Adrenal gland (tissue), 9 donors: ENCODE measurements at regions not wholly inside any gene's neighbourhood (a gene's known extent, or its start where the extent isn't known, plus 50 kb on each side); places are given as distances from the start of the nearest gene placed in this dataset.
"Not testable (repeated sequence)": the region's sequence is repeated elsewhere in the genome, so short reads cannot be mapped to it uniquely, and the experiment has no call there.

Source experiments
- DNase-seq, 7 donors: peaks; one replicate each; pipeline ENCODE4 v3.0.0-alpha.2; 2019 to 2020
- H3K27ac ChIP-seq, 5 donors: fragments of 200-600 bp; sonication (generic) in 4 of 5; 1 replicate in 3 of 5; 2 replicates in 2 of 5; pipeline versions ENCODE4 v1.5.1 to v1.8.0; 2016 to 2020; ENCODE audit warnings: mild to moderate bottlenecking in 1 of 5
- H3K27me3 ChIP-seq: fragments of 200-600 bp; 2 replicates; pipeline ENCODE4 v1.8.0; 2021
- H3K36me3 ChIP-seq, 2 donors: fragments of 200-600 bp; replicated peaks in 1 of 2; 1 replicate in 1 of 2; 2 replicates in 1 of 2; pipeline versions ENCODE4 v1.5.1 to v1.8.0; 2018 to 2022
- H3K4me1 ChIP-seq, 2 donors: fragments of 200-600 bp; replicated peaks in 1 of 2; 1 replicate in 1 of 2; 2 replicates in 1 of 2; pipeline versions ENCODE4 v1.5.1 to v1.8.0; 2018 to 2021
- H3K4me3 ChIP-seq, 4 donors: fragments of 200-600 bp; sonication (generic) in 3 of 4; one replicate each; pipeline ENCODE4 v1.5.1; 2016 to 2018
- H3K9me3 ChIP-seq, 3 donors: fragments of 200-600 bp; sonication (generic) in 1 of 3; replicated peaks in 1 of 3; 1 replicate in 2 of 3; 2 replicates in 1 of 3; pipeline versions ENCODE4 v1.5.1 to v1.8.0; 2016 to 2021
- POLR2A ChIP-seq, 2 donors: fragments of 450-650 bp; IDR thresholded peaks; one replicate each; pipeline ENCODE4 v1.6.1; 2017; ENCODE audit warnings: antibody characterized with exemption in 2 of 2, mild to moderate bottlenecking in 2 of 2, moderate library complexity in 1 of 2
- WGBS, 4 donors: extraction: QIAGEN DNeasy Blood & Tissue Kit in 2 of 4; methylation state at CpG; one replicate each; pipeline versions ENCODE4 v1.1.5 to v1.1.7; 2013 to 2017; 5-methylcytosine and 5-hydroxymethylcytosine counted together
- intact Hi-C, 2 donors: fragments of 100-400 bp; cut with DNase I; formaldehyde crosslinking; loops; one replicate each; pipeline versions ENCODE4 v1.14.1 to v1.15.0; 2022 to 2023
- TF ChIP-seq, protein P1 (sequence below), 6 experiments: fragments of 450-650 bp in 4 of 6; fragments of 200-600 bp in 2 of 6; sonication (generic) in 1 of 6; IDR thresholded peaks; 1 replicate in 5 of 6; 2 replicates in 1 of 6; pipeline versions ENCODE4 v1.5.1 to v1.8.0; 2016 to 2021; ENCODE audit warnings: antibody characterized with exemption in 6 of 6, mild to moderate bottlenecking in 2 of 6, moderate library complexity in 1 of 6
- donor health status: healthy with polysubstance abuse.
- donor health status: Bipolar disorder and iron deficiency.
- donor health status: DM: yes; HTN: yes; CAD: no.
- donor health status: DM: no; HTN: no; CAD: no.
- donor health status: DM: no; HTN: no; CAD: no.

DNA sequence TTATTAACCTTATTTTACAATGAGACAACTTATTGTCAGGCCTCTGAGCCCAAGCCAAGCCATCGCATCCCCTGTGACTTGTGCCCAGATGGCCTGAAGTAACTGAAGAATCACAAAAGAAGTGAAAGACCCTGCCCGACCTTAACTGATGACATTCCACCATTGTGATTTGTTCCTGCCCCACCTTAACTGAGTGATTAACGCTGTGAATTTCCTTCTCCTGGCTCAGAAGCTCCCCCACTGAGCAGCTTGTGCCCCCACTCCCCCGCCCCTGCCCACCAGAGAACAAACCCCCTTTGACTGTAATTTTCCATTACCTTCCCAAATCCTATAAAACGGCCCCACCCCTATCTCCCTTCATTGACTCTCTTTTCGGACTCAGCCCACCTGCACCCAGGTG lies 224.0 kb upstream of the DUSP10 start:
- peaks cover 0 to 12% of the 10 kb centered on the region in 2 donors for H3K4me1 ChIP-seq
- H3K27me3 ChIP-seq, H3K27ac ChIP-seq, H3K9me3 ChIP-seq, H3K36me3 ChIP-seq, H3K4me3 ChIP-seq, DNase-seq, intact Hi-C loops: not testable (repeated sequence)
- 80 to 89% (median 84%) methylated on average over 6 of the region's 6 CpGs for WGBS, 4 donors

- DNase-seq: no peak
- WGBS, 4 donors: 90 to 95% (median 92%) methylated on average over 3 of the region's 3 CpGs
- Histone ChIP-seq H3K36me3 (no peaks in the 10 kb centered on the region), H3K4me1 (peaks cover 0 to 12% of the 10 kb centered on the region in 2 donors), H3K4me3 (no peak overlapping the region), H3K27ac (no peak overlapping the region), H3K9me3 (no peaks in the 10 kb centered on the region), H3K27me3 (no peaks in the 10 kb centered on the region)
- intact Hi-C loops: no loop called here
- TF ChIP-seq, protein P1, sequence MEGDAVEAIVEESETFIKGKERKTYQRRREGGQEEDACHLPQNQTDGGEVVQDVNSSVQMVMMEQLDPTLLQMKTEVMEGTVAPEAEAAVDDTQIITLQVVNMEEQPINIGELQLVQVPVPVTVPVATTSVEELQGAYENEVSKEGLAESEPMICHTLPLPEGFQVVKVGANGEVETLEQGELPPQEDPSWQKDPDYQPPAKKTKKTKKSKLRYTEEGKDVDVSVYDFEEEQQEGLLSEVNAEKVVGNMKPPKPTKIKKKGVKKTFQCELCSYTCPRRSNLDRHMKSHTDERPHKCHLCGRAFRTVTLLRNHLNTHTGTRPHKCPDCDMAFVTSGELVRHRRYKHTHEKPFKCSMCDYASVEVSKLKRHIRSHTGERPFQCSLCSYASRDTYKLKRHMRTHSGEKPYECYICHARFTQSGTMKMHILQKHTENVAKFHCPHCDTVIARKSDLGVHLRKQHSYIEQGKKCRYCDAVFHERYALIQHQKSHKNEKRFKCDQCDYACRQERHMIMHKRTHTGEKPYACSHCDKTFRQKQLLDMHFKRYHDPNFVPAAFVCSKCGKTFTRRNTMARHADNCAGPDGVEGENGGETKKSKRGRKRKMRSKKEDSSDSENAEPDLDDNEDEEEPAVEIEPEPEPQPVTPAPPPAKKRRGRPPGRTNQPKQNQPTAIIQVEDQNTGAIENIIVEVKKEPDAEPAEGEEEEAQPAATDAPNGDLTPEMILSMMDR (IDR thresholded peaks at IDR 0.05): no peak
- TF ChIP-seq POLR2A (IDR thresholded peaks at IDR 0.05): no peak
Observed at GRCh38 chr1:221965252-221965651, 223.4 kb upstream of the DUSP10 start.

DNA sequence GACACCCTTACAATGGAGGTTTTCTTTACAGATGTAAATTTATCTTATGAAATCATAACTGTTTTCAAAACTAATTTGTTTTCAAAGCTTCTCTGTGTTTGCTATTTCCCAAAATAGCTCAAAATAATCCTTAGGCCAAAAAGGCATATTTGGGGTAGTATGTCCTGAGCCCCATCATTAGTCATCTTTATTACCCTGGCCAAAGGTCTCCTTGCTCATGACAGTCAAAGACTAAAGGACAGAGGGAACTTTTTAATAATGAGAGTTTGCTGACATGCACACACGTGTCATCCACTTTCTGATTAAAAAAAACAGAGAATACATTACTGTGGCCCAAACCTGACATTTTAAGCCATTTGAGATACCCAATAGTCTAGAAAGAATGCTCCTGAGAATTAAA lies 221.9 kb upstream of the DUSP10 start:
- DNase-seq: no peak
- intact Hi-C loops: no loop called here
- Histone ChIP-seq H3K9me3 (no peaks in the 10 kb centered on the region), H3K4me1 (peaks cover 0 to 12% of the 10 kb centered on the region in 2 donors), H3K4me3 (no peak overlapping the region), H3K27me3 (no peaks in the 10 kb centered on the region), H3K27ac (no peak overlapping the region), H3K36me3 (no peaks in the 10 kb centered on the region)
- 61 to 74% (median 69%) methylated on average over 1 of the region's 1 CpG for WGBS, 4 donors
- no peak for TF ChIP-seq POLR2A (IDR thresholded peaks at IDR 0.05)
- TF ChIP-seq, protein P1 (IDR thresholded peaks at IDR 0.05): no peak

DNA sequence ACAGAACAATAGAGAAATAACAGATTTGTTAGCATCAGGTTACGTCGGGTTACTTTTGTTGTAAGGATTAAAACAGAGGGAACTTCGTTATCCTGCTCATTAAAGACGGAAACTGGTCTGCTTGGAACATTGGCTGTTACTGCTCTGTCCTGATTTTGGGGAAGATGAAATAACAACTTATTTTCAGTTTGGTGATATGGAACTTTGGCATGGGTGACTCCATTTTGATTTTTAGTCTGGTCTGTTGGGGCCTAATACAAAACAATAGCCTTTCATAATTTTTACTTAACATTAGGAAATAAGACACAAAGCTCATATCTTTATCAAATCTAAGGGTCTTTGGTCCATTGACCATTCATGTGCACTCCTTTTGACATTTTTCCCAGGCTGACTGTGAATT lies 220.5 kb upstream of the DUSP10 start:
- WGBS, 4 donors: 92 to 97% (median 94%) methylated on average over 4 of the region's 4 CpGs
- no peak for TF ChIP-seq POLR2A (IDR thresholded peaks at IDR 0.05)
- TF ChIP-seq, protein P1 (IDR thresholded peaks at IDR 0.05): no peak

DNA sequence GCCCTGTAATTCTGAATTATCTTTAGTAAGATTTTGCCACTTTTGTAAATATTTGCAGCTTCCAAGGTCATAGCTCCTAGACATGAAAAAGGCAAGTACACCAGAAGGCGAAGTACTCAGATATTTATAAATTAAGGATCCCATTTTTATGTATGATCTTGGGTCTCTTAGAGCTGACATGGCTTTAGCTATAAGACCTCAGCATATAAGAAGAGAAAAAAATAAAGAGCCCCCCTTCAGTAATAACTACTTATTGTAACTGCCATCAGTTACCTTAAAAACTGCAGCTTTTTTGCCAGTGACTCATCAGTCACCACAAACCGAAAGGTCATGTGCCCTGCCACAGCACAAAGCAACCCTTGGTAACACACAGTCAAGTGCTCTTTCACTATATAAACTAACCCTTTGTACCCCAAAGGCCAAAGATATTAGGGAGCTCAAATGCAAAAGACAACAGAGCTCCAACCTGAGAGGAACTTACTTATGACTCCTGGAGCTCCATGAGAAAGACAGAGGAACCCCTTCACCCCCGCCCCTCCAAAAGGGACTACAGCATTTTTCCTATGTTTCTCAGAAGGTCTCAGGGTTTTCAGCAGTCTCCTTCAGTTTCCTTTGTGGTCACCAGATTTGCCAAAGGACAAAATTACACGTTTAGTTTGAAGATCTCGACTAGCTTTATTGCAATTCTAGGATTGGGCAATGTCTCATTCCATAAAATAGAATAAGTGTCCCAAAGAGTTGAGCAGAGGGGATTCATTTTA lies 219.8 kb upstream of the DUSP10 start:
- TF ChIP-seq, protein P1 (IDR thresholded peaks at IDR 0.05): no peak
- no peak for TF ChIP-seq POLR2A (IDR thresholded peaks at IDR 0.05)
- WGBS, 4 donors: 57 to 61% (median 57%) methylated on average over 5 of the region's 5 CpGs
- no peak overlapping the region for H3K27ac ChIP-seq
- H3K27me3 ChIP-seq: no peaks in the 10 kb centered on the region
- peak in 6 of 7 donors; percentile 20 to 43 (median 31) for DNase-seq
- intact Hi-C loops: no loop called here
- peaks cover 0 to 12% of the 10 kb centered on the region in 2 donors for H3K4me1 ChIP-seq
- no peak overlapping the region for H3K4me3 ChIP-seq
- no peaks in the 10 kb centered on the region for H3K9me3 ChIP-seq
- no peaks in the 10 kb centered on the region for H3K36me3 ChIP-seq

More for the DNA sequence above, 220.5 kb upstream of the DUSP10 start:
- Histone ChIP-seq H3K27ac (no peak overlapping the region), H3K27me3 (no peaks in the 10 kb centered on the region), H3K36me3 (no peaks in the 10 kb centered on the region), H3K4me1 (peaks cover 0 to 12% of the 10 kb centered on the region in 2 donors), H3K4me3 (no peak overlapping the region), H3K9me3 (no peaks in the 10 kb centered on the region)
- DNase-seq: no peak
- intact Hi-C loops: no loop called here

- H3K27ac ChIP-seq, H3K4me3 ChIP-seq, intact Hi-C loops, H3K27me3 ChIP-seq, H3K36me3 ChIP-seq, H3K9me3 ChIP-seq, DNase-seq: not testable (repeated sequence)
- WGBS, 4 donors: 69 to 80% (median 72%) methylated on average over 2 of the region's 2 CpGs
- peaks cover 0 to 12% of the 10 kb centered on the region in 2 donors for H3K4me1 ChIP-seq
Observed at GRCh38 chr1:221958161-221958562, 216.3 kb upstream of the DUSP10 start.

DNA sequence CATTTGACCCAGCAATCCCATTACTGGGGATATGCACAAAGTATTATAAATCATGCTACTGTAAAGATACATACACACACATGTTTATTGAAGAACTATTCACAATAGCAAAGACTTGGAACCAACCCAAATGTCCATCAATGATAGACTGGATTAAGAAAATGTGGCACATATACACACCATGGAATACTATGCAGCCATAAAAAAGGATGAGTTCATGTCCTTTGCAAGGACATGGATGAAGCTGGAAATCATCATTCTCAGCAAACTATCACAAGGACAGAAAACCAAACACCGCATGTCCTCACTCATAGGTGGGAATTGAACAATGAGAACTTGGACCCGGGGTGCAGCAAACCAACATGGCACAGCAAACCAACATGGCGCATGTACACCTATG lies 215.5 kb upstream of the DUSP10 start:
- H3K4me3 ChIP-seq, H3K36me3 ChIP-seq, DNase-seq, H3K9me3 ChIP-seq, intact Hi-C loops, H3K27me3 ChIP-seq, H3K27ac ChIP-seq: not testable (repeated sequence)
- WGBS, 4 donors: 88 to 97% (median 94%) methylated on average over 3 of the region's 3 CpGs
- H3K4me1 ChIP-seq: peaks cover 0 to 12% of the 10 kb centered on the region in 2 donors
